Adrenal gland (tissue), 5 donors: ENCODE measurements at regions not wholly inside any gene's neighbourhood (a gene's known extent, or its start where the extent isn't known, plus 50 kb on each side); places are given as distances from the start of the nearest gene placed in this dataset.

Experiments
- POLR2A ChIP-seq, 2 donors: fragments of 450-650 bp; IDR thresholded peaks; one replicate each; pipeline ENCODE4 v1.6.1; 2017; ENCODE audit warnings: antibody characterized with exemption in 2 of 2, mild to moderate bottlenecking in 2 of 2, moderate library complexity in 1 of 2
- TF ChIP-seq, protein P1 (sequence below), 6 experiments: fragments of 450-650 bp in 4 of 6; fragments of 200-600 bp in 2 of 6; sonication (generic) in 1 of 6; IDR thresholded peaks; 1 replicate in 5 of 6; 2 replicates in 1 of 6; pipeline versions ENCODE4 v1.5.1 to v1.8.0; 2016 to 2021; ENCODE audit warnings: antibody characterized with exemption in 6 of 6, mild to moderate bottlenecking in 2 of 6, moderate library complexity in 1 of 6
- donor health status: DM: no; HTN: no; CAD: no.

DNA sequence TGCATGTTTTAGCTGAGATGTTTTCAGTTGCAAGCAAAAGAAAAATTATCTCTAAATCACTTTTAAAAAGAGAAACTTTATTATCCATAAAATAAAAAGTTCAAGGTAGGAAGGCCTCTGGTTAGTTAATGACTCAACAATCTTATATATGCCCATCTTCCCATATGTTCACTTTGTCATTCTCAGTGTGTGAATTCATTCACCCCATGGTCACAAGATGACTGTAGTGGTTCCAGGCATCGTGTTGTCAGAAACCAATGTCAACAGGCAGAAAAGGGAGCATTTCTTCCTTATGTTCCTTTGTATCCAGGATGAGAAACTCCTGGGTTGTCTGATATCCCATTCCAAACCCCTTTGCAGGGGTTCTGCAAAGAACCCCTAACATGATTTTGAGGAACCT, 119.9 kb upstream of the RAP2B start:
- no peak for TF ChIP-seq POLR2A (IDR thresholded peaks at IDR 0.05)
- TF ChIP-seq, protein P1, sequence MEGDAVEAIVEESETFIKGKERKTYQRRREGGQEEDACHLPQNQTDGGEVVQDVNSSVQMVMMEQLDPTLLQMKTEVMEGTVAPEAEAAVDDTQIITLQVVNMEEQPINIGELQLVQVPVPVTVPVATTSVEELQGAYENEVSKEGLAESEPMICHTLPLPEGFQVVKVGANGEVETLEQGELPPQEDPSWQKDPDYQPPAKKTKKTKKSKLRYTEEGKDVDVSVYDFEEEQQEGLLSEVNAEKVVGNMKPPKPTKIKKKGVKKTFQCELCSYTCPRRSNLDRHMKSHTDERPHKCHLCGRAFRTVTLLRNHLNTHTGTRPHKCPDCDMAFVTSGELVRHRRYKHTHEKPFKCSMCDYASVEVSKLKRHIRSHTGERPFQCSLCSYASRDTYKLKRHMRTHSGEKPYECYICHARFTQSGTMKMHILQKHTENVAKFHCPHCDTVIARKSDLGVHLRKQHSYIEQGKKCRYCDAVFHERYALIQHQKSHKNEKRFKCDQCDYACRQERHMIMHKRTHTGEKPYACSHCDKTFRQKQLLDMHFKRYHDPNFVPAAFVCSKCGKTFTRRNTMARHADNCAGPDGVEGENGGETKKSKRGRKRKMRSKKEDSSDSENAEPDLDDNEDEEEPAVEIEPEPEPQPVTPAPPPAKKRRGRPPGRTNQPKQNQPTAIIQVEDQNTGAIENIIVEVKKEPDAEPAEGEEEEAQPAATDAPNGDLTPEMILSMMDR (IDR thresholded peaks at IDR 0.05), result no peak
